H9 (cell line): ENCODE measurements at regions not wholly inside any gene's neighbourhood (a gene's known extent, or its start where the extent isn't known, plus 50 kb on each side); places are given as distances from the start of the nearest gene placed in this dataset.

ENCODE experiments used
- DNase-seq: peaks from one replicate; pipeline ENCODE4 v3.0.0-alpha.2; 2017
- H2AFZ ChIP-seq: one replicate; pipeline ENCODE4 v1.6.1; 2013; ENCODE audit warnings: mild to moderate bottlenecking, low read length, control low read depth, moderate library complexity
- H2AK5ac ChIP-seq: 2 replicates; pipeline ENCODE4 v1.6.1; 2013; ENCODE audit warnings: low read length, control low read depth, mixed read lengths; ENCODE audit not compliant: insufficient read length
- H2BK120ac ChIP-seq: one replicate; pipeline ENCODE4 v1.6.1; 2013; ENCODE audit warnings: low read depth, mild to moderate bottlenecking, low read length, control low read depth, inconsistent platforms; ENCODE audit not compliant: poor library complexity, severe bottlenecking
- H2BK12ac ChIP-seq: 2 replicates; pipeline ENCODE4 v1.6.1; 2013; ENCODE audit warnings: low read length, control low read depth, mixed read lengths, low read depth; ENCODE audit not compliant: insufficient read length
- H2BK15ac ChIP-seq: 2 replicates; pipeline ENCODE4 v1.6.1; 2013; ENCODE audit warnings: low read depth, low read length, control low read depth
- H2BK20ac ChIP-seq: one replicate; pipeline ENCODE4 v1.6.1; 2013; ENCODE audit warnings: low read depth, mild to moderate bottlenecking, low read length, control low read depth, inconsistent platforms; ENCODE audit not compliant: poor library complexity, severe bottlenecking
- H2BK5ac ChIP-seq: 2 replicates; pipeline ENCODE4 v1.6.1; 2013; ENCODE audit warnings: low read length, control low read depth, mixed read lengths; ENCODE audit not compliant: insufficient read length
- H3K14ac ChIP-seq: 2 replicates; pipeline ENCODE4 v1.6.1; 2013; ENCODE audit warnings: low read length, control low read depth; ENCODE audit not compliant: insufficient read depth
- H3K18ac ChIP-seq: 2 replicates; pipeline ENCODE4 v1.6.1; 2013; ENCODE audit warnings: low read depth, mild to moderate bottlenecking, mixed read lengths, low read length, control low read depth; ENCODE audit not compliant: insufficient read length
- H3K23ac ChIP-seq: 2 replicates; pipeline ENCODE4 v1.6.1; 2013; ENCODE audit warnings: low read length, control low read depth, mixed read lengths, low read depth; ENCODE audit not compliant: insufficient read length
- H3K23me2 ChIP-seq: 2 replicates; pipeline ENCODE4 v1.6.1; 2013; ENCODE audit warnings: low read depth, mild to moderate bottlenecking, mixed read lengths, low read length, control low read depth; ENCODE audit not compliant: insufficient read length, poor library complexity, severe bottlenecking
- H3K27ac ChIP-seq: 2 replicates; pipeline ENCODE4 v1.5.1; 2013; ENCODE audit warnings: low read length, control low read depth, mixed read lengths, low read depth; ENCODE audit not compliant: insufficient read length
- H3K27me3 ChIP-seq: 2 replicates; pipeline ENCODE4 v1.6.1; 2013; ENCODE audit warnings: low read length, control low read depth, inconsistent platforms; ENCODE audit not compliant: insufficient read depth
- H3K4ac ChIP-seq: 2 replicates; pipeline ENCODE4 v1.6.1; 2013; ENCODE audit warnings: low read depth, mild to moderate bottlenecking, control low read depth, inconsistent platforms, low read length, moderate library complexity
- H3K4me1 ChIP-seq: 2 replicates; pipeline ENCODE4 v1.6.1; 2013; ENCODE audit warnings: low read length, control low read depth, inconsistent platforms; ENCODE audit not compliant: insufficient read depth
- H3K4me2 ChIP-seq: 2 replicates; pipeline ENCODE4 v1.6.1; 2013; ENCODE audit warnings: low read length, control low read depth, mixed read lengths; ENCODE audit not compliant: insufficient read length, insufficient read depth
- H3K56ac ChIP-seq: 2 replicates; pipeline ENCODE4 v1.6.1; 2013; ENCODE audit warnings: low read depth, mild to moderate bottlenecking, mixed read lengths, low read length, control low read depth; ENCODE audit not compliant: insufficient read length
- H3K79me1 ChIP-seq: 2 replicates; pipeline ENCODE4 v1.6.1; 2013; ENCODE audit warnings: low read depth, mild to moderate bottlenecking, moderate library complexity, low read length, control low read depth, inconsistent platforms; ENCODE audit not compliant: insufficient read depth, poor library complexity, severe bottlenecking
- H3K79me2 ChIP-seq: 2 replicates; pipeline ENCODE4 v1.6.1; 2013; ENCODE audit warnings: low read length, control low read depth, inconsistent platforms; ENCODE audit not compliant: insufficient read depth
- H3K9ac ChIP-seq: 2 replicates; pipeline ENCODE4 v1.6.1; 2013; ENCODE audit warnings: low read length, control low read depth, mixed read lengths; ENCODE audit not compliant: insufficient read length; ENCODE audit errors: extremely low read depth
- H3K9me3 ChIP-seq: one replicate; pipeline ENCODE4 v1.6.1; 2013; ENCODE audit warnings: low read depth, low read length, inconsistent platforms; ENCODE audit not compliant: control insufficient read depth
- H3T11ph ChIP-seq: one replicate; pipeline ENCODE4 v1.6.1; 2013; ENCODE audit warnings: mild to moderate bottlenecking, low read length, control low read depth, inconsistent platforms
- H4K20me1 ChIP-seq: one replicate; pipeline ENCODE4 v1.6.1; 2013; ENCODE audit not compliant: control insufficient read depth, insufficient read length, insufficient read depth
- H4K5ac ChIP-seq: 2 replicates; pipeline ENCODE4 v1.6.1; 2013; ENCODE audit warnings: low read depth, mild to moderate bottlenecking, mixed read lengths, low read length, control low read depth; ENCODE audit not compliant: insufficient read length
- H4K8ac ChIP-seq: replicated peaks from 2 replicates; pipeline ENCODE4 v1.6.1; 2013; ENCODE audit warnings: low read length, control low read depth, mixed read lengths, low read depth; ENCODE audit not compliant: insufficient read length
- H4K91ac ChIP-seq: 2 replicates; pipeline ENCODE4 v1.6.1; 2013; ENCODE audit warnings: low read depth, mild to moderate bottlenecking, moderate library complexity, mixed read lengths, low read length, control low read depth; ENCODE audit not compliant: insufficient read length
- H3K27ac Mint-ChIP-seq, 3 experiments: 2 replicates in 2 of 3; 3 replicates in 1 of 3; pipeline ENCODE4 v1.8.0; 2020 to 2021; ENCODE audit warnings: mixed read lengths in 3 of 3, mild to moderate bottlenecking in 1 of 3, moderate library complexity in 1 of 3
- H3K27me3 Mint-ChIP-seq: 2 replicates; pipeline ENCODE4 v1.8.0; 2021; ENCODE audit warnings: low read depth, mild to moderate bottlenecking, moderate library complexity, mixed read lengths
- H3K36me3 Mint-ChIP-seq, 3 experiments: 2 replicates in 2 of 3; 3 replicates in 1 of 3; pipeline ENCODE4 v1.8.0; 2020 to 2021; ENCODE audit warnings: low read depth in 3 of 3, mixed read lengths in 3 of 3; ENCODE audit not compliant: insufficient read depth in 1 of 3
- H3K4me1 Mint-ChIP-seq, 2 experiments: 2 replicates each; pipeline ENCODE4 v1.8.0; 2020; ENCODE audit warnings: mixed read lengths in 2 of 2
- H3K4me3 Mint-ChIP-seq, 2 experiments: 2 replicates in 1 of 2; 3 replicates in 1 of 2; pipeline ENCODE4 v1.8.0; 2020 to 2021; ENCODE audit warnings: mild to moderate bottlenecking in 2 of 2, mixed read lengths in 2 of 2, moderate library complexity in 1 of 2
- H3K9me3 Mint-ChIP-seq, 2 experiments: 2 replicates in 1 of 2; 3 replicates in 1 of 2; pipeline ENCODE4 v1.8.0; 2020; ENCODE audit warnings: mild to moderate bottlenecking in 2 of 2, mixed read lengths in 2 of 2, moderate library complexity in 1 of 2
- WGBS: extraction: QIAGEN DNeasy Blood & Tissue Kit; methylation state at CpG from one replicate; pipeline ENCODE4 v1.1.7; 2013; ENCODE audit warnings: missing lambda C conversion rate, low lambda C conversion rate, mixed read lengths; ENCODE audit not compliant: insufficient read length; ENCODE audit errors: extremely low coverage; 5-methylcytosine and 5-hydroxymethylcytosine counted together
- TF ChIP-seq, protein P1 (sequence below): fragments of 200-600 bp; sonication (generic); conservative IDR thresholded peaks from 3 replicates; pipeline ENCODE4 v1.8.0; 2021; ENCODE audit warnings: antibody characterized with exemption, mild to moderate bottlenecking

DNA sequence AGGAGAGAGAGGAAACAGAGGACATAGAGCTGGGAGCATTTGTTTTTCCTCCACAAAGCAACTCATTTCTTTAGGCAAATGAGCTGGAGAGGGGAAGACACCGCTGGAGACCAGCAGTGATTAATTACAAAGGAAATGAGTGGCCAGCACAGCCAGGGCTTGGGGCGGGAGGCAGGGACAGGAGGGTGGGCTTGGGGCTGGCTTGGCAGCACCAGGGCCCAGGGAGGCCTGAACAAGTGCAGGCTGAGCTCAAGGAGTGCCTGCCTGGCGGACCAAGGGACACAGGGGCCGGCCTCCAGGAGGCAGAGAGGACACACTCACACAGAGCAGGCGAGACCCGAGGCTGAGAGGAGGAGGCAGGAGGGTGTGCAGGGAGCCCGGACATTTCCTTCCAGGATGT, 149.0 kb upstream of the UNC5B start:
- no peaks in the 10 kb centered on the region for H3K9me3 Mint-ChIP-seq
- H3K4me1 Mint-ChIP-seq: peaks cover 7 to 21% of the 10 kb centered on the region in 2 experiments
- H2BK20ac ChIP-seq: no peak overlapping the region
- peak overlapping the region; percentile 1; the same call in 1 of the 2 replicates for H3K14ac ChIP-seq
- WGBS: no CpG with 5 or more reads among the region's 7 CpGs
- H3K9ac ChIP-seq: no peak overlapping the region
- H3K4me3 Mint-ChIP-seq: no peak overlapping the region
- H2BK5ac ChIP-seq: no peak overlapping the region
- H3K9me3 ChIP-seq: no peaks in the 10 kb centered on the region
- no peak overlapping the region for H3T11ph ChIP-seq
- no peak overlapping the region for H4K8ac ChIP-seq
- no peak overlapping the region for H4K91ac ChIP-seq
- H3K56ac ChIP-seq: no peak overlapping the region
- H2BK12ac ChIP-seq: no peak overlapping the region
- no peaks in the 10 kb centered on the region for H3K79me1 ChIP-seq
- H3K79me2 ChIP-seq: no peaks in the 10 kb centered on the region
- H2AK5ac ChIP-seq: no peak overlapping the region
- no peak overlapping the region for H3K23ac ChIP-seq
- no peak overlapping the region for H3K4me2 ChIP-seq
- H4K5ac ChIP-seq: no peak overlapping the region
- no peak overlapping the region for H2BK120ac ChIP-seq
- no peaks in the 10 kb centered on the region for H3K23me2 ChIP-seq
- no peaks in the 10 kb centered on the region for H4K20me1 ChIP-seq
- H3K27me3 Mint-ChIP-seq: peaks cover 3% of the 10 kb centered on the region; the same call in 1 of the 2 replicates
- H3K27me3 ChIP-seq: no peaks in the 10 kb centered on the region
- no peak for DNase-seq
- H3K27ac Mint-ChIP-seq: peak overlapping the region in 2 of 3 experiments; percentile 39 to 92; a peak in 1 of 7 replicates
- H3K36me3 Mint-ChIP-seq: no peaks in the 10 kb centered on the region
- peaks cover 2% of the 10 kb centered on the region; the same call in 1 of the 2 replicates for H3K4me1 ChIP-seq
- H2BK15ac ChIP-seq: no peak overlapping the region
- no peak overlapping the region for H2AFZ ChIP-seq
- TF ChIP-seq, protein P1, sequence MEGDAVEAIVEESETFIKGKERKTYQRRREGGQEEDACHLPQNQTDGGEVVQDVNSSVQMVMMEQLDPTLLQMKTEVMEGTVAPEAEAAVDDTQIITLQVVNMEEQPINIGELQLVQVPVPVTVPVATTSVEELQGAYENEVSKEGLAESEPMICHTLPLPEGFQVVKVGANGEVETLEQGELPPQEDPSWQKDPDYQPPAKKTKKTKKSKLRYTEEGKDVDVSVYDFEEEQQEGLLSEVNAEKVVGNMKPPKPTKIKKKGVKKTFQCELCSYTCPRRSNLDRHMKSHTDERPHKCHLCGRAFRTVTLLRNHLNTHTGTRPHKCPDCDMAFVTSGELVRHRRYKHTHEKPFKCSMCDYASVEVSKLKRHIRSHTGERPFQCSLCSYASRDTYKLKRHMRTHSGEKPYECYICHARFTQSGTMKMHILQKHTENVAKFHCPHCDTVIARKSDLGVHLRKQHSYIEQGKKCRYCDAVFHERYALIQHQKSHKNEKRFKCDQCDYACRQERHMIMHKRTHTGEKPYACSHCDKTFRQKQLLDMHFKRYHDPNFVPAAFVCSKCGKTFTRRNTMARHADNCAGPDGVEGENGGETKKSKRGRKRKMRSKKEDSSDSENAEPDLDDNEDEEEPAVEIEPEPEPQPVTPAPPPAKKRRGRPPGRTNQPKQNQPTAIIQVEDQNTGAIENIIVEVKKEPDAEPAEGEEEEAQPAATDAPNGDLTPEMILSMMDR: no peak
- no peak overlapping the region for H3K4ac ChIP-seq
- H3K27ac ChIP-seq: no peak overlapping the region
- H3K18ac ChIP-seq: no peak overlapping the region
